ENCODE measurements at regions not wholly inside any gene's neighbourhood (a gene's known extent, or its start where the extent isn't known, plus 50 kb on each side); places are given as distances from the start of the nearest gene placed in this dataset.

- no peak for DNase-seq (ENCODE audit: extremely low spot score)
- POLR2A ChIA-PET, result no interaction called here
- CTCF ChIA-PET, result no interaction called here
- TF ChIP-seq BHLHE40 (IDR thresholded peaks at IDR 0.05; ENCODE audit: borderline replicate concordance) (no peak), L3MBTL2 (conservative IDR thresholded peaks at IDR 0.05) (no peak), HDGF (IDR thresholded peaks at IDR 0.05; ENCODE audit: borderline replicate concordance) (no peak), ELF4 (IDR thresholded peaks at IDR 0.05) (no peak), SP1 (IDR thresholded peaks at IDR 0.05) (no peak), CTBP1 (IDR thresholded peaks at IDR 0.05; ENCODE audit: borderline replicate concordance) (no peak), LEF1 (IDR thresholded peaks at IDR 0.05; ENCODE audit: borderline replicate concordance) (no peak), ZNF384 (IDR thresholded peaks at IDR 0.05) (no peak), SUZ12 (IDR thresholded peaks at IDR 0.05) (no peak), TARDBP (IDR thresholded peaks at IDR 0.05) (no peak), NFRKB (IDR thresholded peaks at IDR 0.05) (no peak), FOXA1 (IDR thresholded peaks at IDR 0.05) (no peak), ARNT (IDR thresholded peaks at IDR 0.05) (no peak), FOXK2 (IDR thresholded peaks at IDR 0.05) (no peak), PKNOX1 (IDR thresholded peaks at IDR 0.05) (no peak), FOXM1 (IDR thresholded peaks at IDR 0.05; ENCODE audit: borderline replicate concordance) (no peak)
These were observed 190.3 kb upstream of the SEMA6A start for GRCh38 chr5:116764941-116765340.

- TF ChIP-seq PKNOX1 (IDR thresholded peaks at IDR 0.05) (no peak), ARNT (IDR thresholded peaks at IDR 0.05) (no peak), BHLHE40 (IDR thresholded peaks at IDR 0.05; ENCODE audit: borderline replicate concordance) (no peak), L3MBTL2 (conservative IDR thresholded peaks at IDR 0.05) (no peak), HDGF (IDR thresholded peaks at IDR 0.05; ENCODE audit: borderline replicate concordance) (no peak), ELF4 (IDR thresholded peaks at IDR 0.05) (no peak), NFRKB (IDR thresholded peaks at IDR 0.05) (no peak), CTBP1 (IDR thresholded peaks at IDR 0.05; ENCODE audit: borderline replicate concordance) (no peak), SUZ12 (IDR thresholded peaks at IDR 0.05) (no peak), TARDBP (IDR thresholded peaks at IDR 0.05) (no peak), SP1 (IDR thresholded peaks at IDR 0.05) (no peak), ZNF384 (IDR thresholded peaks at IDR 0.05) (no peak), LEF1 (IDR thresholded peaks at IDR 0.05; ENCODE audit: borderline replicate concordance) (no peak), FOXM1 (IDR thresholded peaks at IDR 0.05; ENCODE audit: borderline replicate concordance) (no peak), FOXA1 (IDR thresholded peaks at IDR 0.05) (no peak), FOXK2 (IDR thresholded peaks at IDR 0.05) (no peak)
- CTCF ChIA-PET, result no interaction called here
- DNase-seq (ENCODE audit: extremely low spot score), result no peak
- POLR2A ChIA-PET, result no interaction called here
These were observed 189.6 kb upstream of the SEMA6A start for GRCh38 chr5:116763987-116764866.

GRCh38 chr5:116759860-116760640, 185.4 kb upstream of the SEMA6A start:
- no peak for DNase-seq (ENCODE audit: extremely low spot score)
- no peak for TF ChIP-seq FOXA1 (IDR thresholded peaks at IDR 0.05)
- no peak for TF ChIP-seq CTBP1 (IDR thresholded peaks at IDR 0.05; ENCODE audit: borderline replicate concordance)
- TF ChIP-seq FOXK2 (IDR thresholded peaks at IDR 0.05), result no peak
- TF ChIP-seq PKNOX1 (IDR thresholded peaks at IDR 0.05), result no peak
- TF ChIP-seq SUZ12 (IDR thresholded peaks at IDR 0.05), result no peak
- TF ChIP-seq LEF1 (IDR thresholded peaks at IDR 0.05; ENCODE audit: borderline replicate concordance), result no peak
- no peak for TF ChIP-seq L3MBTL2 (conservative IDR thresholded peaks at IDR 0.05)
- no peak for TF ChIP-seq HDGF (IDR thresholded peaks at IDR 0.05; ENCODE audit: borderline replicate concordance)
- no peak for TF ChIP-seq ARNT (IDR thresholded peaks at IDR 0.05)
- TF ChIP-seq FOXM1 (IDR thresholded peaks at IDR 0.05; ENCODE audit: borderline replicate concordance), result no peak
- TF ChIP-seq TARDBP (IDR thresholded peaks at IDR 0.05), result no peak
- TF ChIP-seq NFRKB (IDR thresholded peaks at IDR 0.05), result no peak
- ChIA-PET POLR2A (no interaction called here), CTCF (interaction anchor here (0.9 to 1.1 kb wide), 2 partner anchors 11 to 187 kb away, joined by 3 read pairs; no protein-coding TSS in a partner anchor)

- no peak for DNase-seq (ENCODE audit: extremely low spot score)
- POLR2A ChIA-PET, result no interaction called here
- TF ChIP-seq FOXM1 (IDR thresholded peaks at IDR 0.05; ENCODE audit: borderline replicate concordance) (no peak), ZNF384 (IDR thresholded peaks at IDR 0.05) (no peak), FOXA1 (IDR thresholded peaks at IDR 0.05) (no peak), L3MBTL2 (conservative IDR thresholded peaks at IDR 0.05) (no peak)
- CTCF ChIA-PET, result no interaction called here
These were observed 182.7 kb upstream of the SEMA6A start for GRCh38 chr5:116757326-116757725.

- no peak for TF ChIP-seq PKNOX1 (IDR thresholded peaks at IDR 0.05)
- TF ChIP-seq FOXK2 (IDR thresholded peaks at IDR 0.05), result no peak
- no peak for TF ChIP-seq HDGF (IDR thresholded peaks at IDR 0.05; ENCODE audit: borderline replicate concordance)
- TF ChIP-seq SUZ12 (IDR thresholded peaks at IDR 0.05), result no peak
- TF ChIP-seq FOXA1 (IDR thresholded peaks at IDR 0.05), result no peak
- TF ChIP-seq TARDBP (IDR thresholded peaks at IDR 0.05), result no peak
- POLR2A ChIA-PET, result no interaction called here
- no peak for DNase-seq (ENCODE audit: extremely low spot score)
- CTCF ChIA-PET, result no interaction called here
These were observed 181.9 kb upstream of the SEMA6A start for GRCh38 chr5:116756531-116756930.

All from HEK293T (cell line).